H9 (cell line): ENCODE measurements at regions not wholly inside any gene's neighbourhood (a gene's known extent, or its start where the extent isn't known, plus 50 kb on each side); places are given as distances from the start of the nearest gene placed in this dataset.

Experiments
- DNase-seq: peaks from one replicate; pipeline ENCODE4 v3.0.0-alpha.2; 2017
- H2AFZ ChIP-seq: one replicate; pipeline ENCODE4 v1.6.1; 2013; ENCODE audit warnings: mild to moderate bottlenecking, low read length, control low read depth, moderate library complexity
- H2AK5ac ChIP-seq: 2 replicates; pipeline ENCODE4 v1.6.1; 2013; ENCODE audit warnings: low read length, control low read depth, mixed read lengths; ENCODE audit not compliant: insufficient read length
- H2BK120ac ChIP-seq: one replicate; pipeline ENCODE4 v1.6.1; 2013; ENCODE audit warnings: low read depth, mild to moderate bottlenecking, low read length, control low read depth, inconsistent platforms; ENCODE audit not compliant: poor library complexity, severe bottlenecking
- H2BK12ac ChIP-seq: 2 replicates; pipeline ENCODE4 v1.6.1; 2013; ENCODE audit warnings: low read length, control low read depth, mixed read lengths, low read depth; ENCODE audit not compliant: insufficient read length
- H2BK15ac ChIP-seq: 2 replicates; pipeline ENCODE4 v1.6.1; 2013; ENCODE audit warnings: low read depth, low read length, control low read depth
- H2BK20ac ChIP-seq: one replicate; pipeline ENCODE4 v1.6.1; 2013; ENCODE audit warnings: low read depth, mild to moderate bottlenecking, low read length, control low read depth, inconsistent platforms; ENCODE audit not compliant: poor library complexity, severe bottlenecking
- H2BK5ac ChIP-seq: 2 replicates; pipeline ENCODE4 v1.6.1; 2013; ENCODE audit warnings: low read length, control low read depth, mixed read lengths; ENCODE audit not compliant: insufficient read length
- H3K14ac ChIP-seq: 2 replicates; pipeline ENCODE4 v1.6.1; 2013; ENCODE audit warnings: low read length, control low read depth; ENCODE audit not compliant: insufficient read depth
- H3K18ac ChIP-seq: 2 replicates; pipeline ENCODE4 v1.6.1; 2013; ENCODE audit warnings: low read depth, mild to moderate bottlenecking, mixed read lengths, low read length, control low read depth; ENCODE audit not compliant: insufficient read length
- H3K23ac ChIP-seq: 2 replicates; pipeline ENCODE4 v1.6.1; 2013; ENCODE audit warnings: low read length, control low read depth, mixed read lengths, low read depth; ENCODE audit not compliant: insufficient read length
- H3K23me2 ChIP-seq: 2 replicates; pipeline ENCODE4 v1.6.1; 2013; ENCODE audit warnings: low read depth, mild to moderate bottlenecking, mixed read lengths, low read length, control low read depth; ENCODE audit not compliant: insufficient read length, poor library complexity, severe bottlenecking
- H3K27ac ChIP-seq: 2 replicates; pipeline ENCODE4 v1.5.1; 2013; ENCODE audit warnings: low read length, control low read depth, mixed read lengths, low read depth; ENCODE audit not compliant: insufficient read length
- H3K27me3 ChIP-seq: 2 replicates; pipeline ENCODE4 v1.6.1; 2013; ENCODE audit warnings: low read length, control low read depth, inconsistent platforms; ENCODE audit not compliant: insufficient read depth
- H3K4ac ChIP-seq: 2 replicates; pipeline ENCODE4 v1.6.1; 2013; ENCODE audit warnings: low read depth, mild to moderate bottlenecking, control low read depth, inconsistent platforms, low read length, moderate library complexity
- H3K4me1 ChIP-seq: 2 replicates; pipeline ENCODE4 v1.6.1; 2013; ENCODE audit warnings: low read length, control low read depth, inconsistent platforms; ENCODE audit not compliant: insufficient read depth
- H3K4me2 ChIP-seq: 2 replicates; pipeline ENCODE4 v1.6.1; 2013; ENCODE audit warnings: low read length, control low read depth, mixed read lengths; ENCODE audit not compliant: insufficient read length, insufficient read depth
- H3K56ac ChIP-seq: 2 replicates; pipeline ENCODE4 v1.6.1; 2013; ENCODE audit warnings: low read depth, mild to moderate bottlenecking, mixed read lengths, low read length, control low read depth; ENCODE audit not compliant: insufficient read length
- H3K79me1 ChIP-seq: 2 replicates; pipeline ENCODE4 v1.6.1; 2013; ENCODE audit warnings: low read depth, mild to moderate bottlenecking, moderate library complexity, low read length, control low read depth, inconsistent platforms; ENCODE audit not compliant: insufficient read depth, poor library complexity, severe bottlenecking
- H3K79me2 ChIP-seq: 2 replicates; pipeline ENCODE4 v1.6.1; 2013; ENCODE audit warnings: low read length, control low read depth, inconsistent platforms; ENCODE audit not compliant: insufficient read depth
- H3K9ac ChIP-seq: 2 replicates; pipeline ENCODE4 v1.6.1; 2013; ENCODE audit warnings: low read length, control low read depth, mixed read lengths; ENCODE audit not compliant: insufficient read length; ENCODE audit errors: extremely low read depth
- H3K9me3 ChIP-seq: one replicate; pipeline ENCODE4 v1.6.1; 2013; ENCODE audit warnings: low read depth, low read length, inconsistent platforms; ENCODE audit not compliant: control insufficient read depth
- H3T11ph ChIP-seq: one replicate; pipeline ENCODE4 v1.6.1; 2013; ENCODE audit warnings: mild to moderate bottlenecking, low read length, control low read depth, inconsistent platforms
- H4K20me1 ChIP-seq: one replicate; pipeline ENCODE4 v1.6.1; 2013; ENCODE audit not compliant: control insufficient read depth, insufficient read length, insufficient read depth
- H4K5ac ChIP-seq: 2 replicates; pipeline ENCODE4 v1.6.1; 2013; ENCODE audit warnings: low read depth, mild to moderate bottlenecking, mixed read lengths, low read length, control low read depth; ENCODE audit not compliant: insufficient read length
- H4K8ac ChIP-seq: replicated peaks from 2 replicates; pipeline ENCODE4 v1.6.1; 2013; ENCODE audit warnings: low read length, control low read depth, mixed read lengths, low read depth; ENCODE audit not compliant: insufficient read length
- H4K91ac ChIP-seq: 2 replicates; pipeline ENCODE4 v1.6.1; 2013; ENCODE audit warnings: low read depth, mild to moderate bottlenecking, moderate library complexity, mixed read lengths, low read length, control low read depth; ENCODE audit not compliant: insufficient read length
- H3K27ac Mint-ChIP-seq, 3 experiments: 2 replicates in 2 of 3; 3 replicates in 1 of 3; pipeline ENCODE4 v1.8.0; 2020 to 2021; ENCODE audit warnings: mixed read lengths in 3 of 3, mild to moderate bottlenecking in 1 of 3, moderate library complexity in 1 of 3
- H3K27me3 Mint-ChIP-seq: 2 replicates; pipeline ENCODE4 v1.8.0; 2021; ENCODE audit warnings: low read depth, mild to moderate bottlenecking, moderate library complexity, mixed read lengths
- H3K36me3 Mint-ChIP-seq, 3 experiments: 2 replicates in 2 of 3; 3 replicates in 1 of 3; pipeline ENCODE4 v1.8.0; 2020 to 2021; ENCODE audit warnings: low read depth in 3 of 3, mixed read lengths in 3 of 3; ENCODE audit not compliant: insufficient read depth in 1 of 3
- H3K4me1 Mint-ChIP-seq, 2 experiments: 2 replicates each; pipeline ENCODE4 v1.8.0; 2020; ENCODE audit warnings: mixed read lengths in 2 of 2
- H3K4me3 Mint-ChIP-seq, 2 experiments: 2 replicates in 1 of 2; 3 replicates in 1 of 2; pipeline ENCODE4 v1.8.0; 2020 to 2021; ENCODE audit warnings: mild to moderate bottlenecking in 2 of 2, mixed read lengths in 2 of 2, moderate library complexity in 1 of 2
- H3K9me3 Mint-ChIP-seq, 2 experiments: 2 replicates in 1 of 2; 3 replicates in 1 of 2; pipeline ENCODE4 v1.8.0; 2020; ENCODE audit warnings: mild to moderate bottlenecking in 2 of 2, mixed read lengths in 2 of 2, moderate library complexity in 1 of 2
- CTCF ChIP-seq: fragments of 200-600 bp; sonication (generic); conservative IDR thresholded peaks from 3 replicates; pipeline ENCODE4 v1.8.0; 2021; ENCODE audit warnings: antibody characterized with exemption, mild to moderate bottlenecking
- WGBS: extraction: QIAGEN DNeasy Blood & Tissue Kit; methylation state at CpG from one replicate; pipeline ENCODE4 v1.1.7; 2013; ENCODE audit warnings: missing lambda C conversion rate, low lambda C conversion rate, mixed read lengths; ENCODE audit not compliant: insufficient read length; ENCODE audit errors: extremely low coverage; 5-methylcytosine and 5-hydroxymethylcytosine counted together

GRCh38 chrX:34849371-34849770, 93.2 kb upstream of the FAM47B start:
- H3K79me2 ChIP-seq = no peaks in the 10 kb centered on the region
- H3K4me1 Mint-ChIP-seq = no peaks in the 10 kb centered on the region
- H3K9me3 ChIP-seq = no peaks in the 10 kb centered on the region
- H3K4me2 ChIP-seq = no peak overlapping the region
- H3K4me1 ChIP-seq = no peaks in the 10 kb centered on the region
- H4K5ac ChIP-seq = no peak overlapping the region
- H3K4me3 Mint-ChIP-seq = no peak overlapping the region
- H3K9ac ChIP-seq = no peak overlapping the region
- H4K8ac ChIP-seq = no peak overlapping the region
- no peak overlapping the region for H2BK15ac ChIP-seq
- H3K18ac ChIP-seq = no peak overlapping the region
- WGBS = no CpG with 5 or more reads among the region's 1 CpG
- H3K23me2 ChIP-seq = no peaks in the 10 kb centered on the region
- H2AK5ac ChIP-seq = no peak overlapping the region
- H3K14ac ChIP-seq = no peak overlapping the region
- no peaks in the 10 kb centered on the region for H3K27me3 ChIP-seq
- H3K79me1 ChIP-seq = no peaks in the 10 kb centered on the region
- H3K23ac ChIP-seq = no peak overlapping the region
- H3K4ac ChIP-seq = no peak overlapping the region
- H4K20me1 ChIP-seq = no peaks in the 10 kb centered on the region
- peaks cover 3 to 46% of the 10 kb centered on the region in 2 experiments; a peak in 4 of 5 replicates for H3K9me3 Mint-ChIP-seq
- H3T11ph ChIP-seq = no peak overlapping the region
- no peak overlapping the region for H2BK120ac ChIP-seq
- no peak overlapping the region for H4K91ac ChIP-seq
- H2AFZ ChIP-seq = no peak overlapping the region
- no peaks in the 10 kb centered on the region; a peak in 1 of 7 replicates for H3K36me3 Mint-ChIP-seq
- H2BK20ac ChIP-seq = no peak overlapping the region
- no peak overlapping the region for H2BK12ac ChIP-seq
- H3K27me3 Mint-ChIP-seq = no peaks in the 10 kb centered on the region
- TF ChIP-seq CTCF = no peak
- no peak overlapping the region for H3K56ac ChIP-seq
- H3K27ac Mint-ChIP-seq = no peak overlapping the region
- H3K27ac ChIP-seq = no peak overlapping the region
- H2BK5ac ChIP-seq = no peak overlapping the region
- no peak for DNase-seq
